B cell (primary cell): ENCODE measurements at regions not wholly inside any gene's neighbourhood (a gene's known extent, or its start where the extent isn't known, plus 50 kb on each side); places are given as distances from the start of the nearest gene placed in this dataset.

Experiments
- ATAC-seq: fragments of 200-7000 bp; cut with Tn5 transposase; one replicate; pipeline ENCODE4 v1.10.0; 2021; ENCODE audit warnings: low read depth, mild to moderate bottlenecking, moderate number of reproducible peaks, moderate library complexity
- CTCF ChIA-PET: fragments of 350-600 bp; sonication (Branson Sonifier 250); formaldehyde crosslinking; loops from one replicate; lab custom pipeline; 2021; ENCODE audit warnings: antibody characterized with exemption, inconsistent platforms; lab: Charles Lee
- POLR2A ChIA-PET: fragments of 350-600 bp; sonication (Branson Sonifier 250); formaldehyde crosslinking; loops from one replicate; lab custom pipeline; 2021; ENCODE audit warnings: antibody characterized with exemption; lab: Charles Lee
- DNase-seq: peaks from one replicate; pipeline ENCODE4 v3.0.0; 2013
- H2AFZ ChIP-seq: 2 replicates; pipeline ENCODE4 v1.6.1; 2012; ENCODE audit warnings: mild to moderate bottlenecking, low read depth, low read length; ENCODE audit not compliant: insufficient read depth, poor library complexity, severe bottlenecking
- H3K27ac ChIP-seq, 2 donors: 1 replicate in 1 of 2; 2 replicates in 1 of 2; pipeline ENCODE4 v1.5.1; 2012 to 2013; ENCODE audit warnings: low read length in 2 of 2, mild to moderate bottlenecking in 2 of 2, moderate library complexity in 1 of 2
- H3K27me3 ChIP-seq, 4 experiments: fragments of 200-600 bp in 1 of 4; sonication (generic) in 1 of 4; replicated peaks in 1 of 4; 1 replicate in 2 of 4; 2 replicates in 2 of 4; pipeline versions ENCODE4 v1.6.1 to v1.7.0; 2013 to 2016; ENCODE audit warnings: low read length in 3 of 4, mild to moderate bottlenecking in 2 of 4, mixed read lengths in 1 of 4, moderate library complexity in 1 of 4; ENCODE audit not compliant: insufficient read depth in 4 of 4, control insufficient read depth in 3 of 4; ENCODE audit errors: control extremely low read depth in 1 of 4
- H3K36me3 ChIP-seq, 2 experiments: replicated peaks in 1 of 2; 1 replicate in 1 of 2; 2 replicates in 1 of 2; pipeline versions ENCODE4 v1.6.1 to v1.7.1; 2013; ENCODE audit warnings: low read length in 1 of 2; ENCODE audit not compliant: insufficient read depth in 2 of 2, control insufficient read depth in 1 of 2; ENCODE audit errors: control extremely low read depth in 1 of 2, extremely low read depth in 1 of 2
- H3K4me1 ChIP-seq, 2 donors: fragments of 200-600 bp in 1 of 2; sonication (generic) in 1 of 2; 1 replicate in 1 of 2; 2 replicates in 1 of 2; pipeline versions ENCODE4 v1.5.1 to v1.6.1; 2013 to 2017; ENCODE audit warnings: low read length in 2 of 2; ENCODE audit not compliant: control insufficient read depth in 2 of 2, insufficient read depth in 2 of 2
- H3K4me2 ChIP-seq: replicated peaks from 2 replicates; pipeline ENCODE3; 2012; ENCODE audit warnings: mild to moderate bottlenecking, low read depth, low read length; ENCODE audit not compliant: poor library complexity, severe bottlenecking
- H3K4me3 ChIP-seq, 5 experiments: fragments of 200-600 bp in 1 of 5; sonication (generic) in 1 of 5; 1 replicate in 3 of 5; 2 replicates in 2 of 5; pipeline versions ENCODE4 v1.5.1 to v1.7.0; 2011 to 2016; ENCODE audit warnings: low read length in 4 of 5, mild to moderate bottlenecking in 4 of 5, low read depth in 2 of 5, control low read depth in 1 of 5, moderate library complexity in 1 of 5; ENCODE audit not compliant: insufficient read depth in 1 of 5; ENCODE audit errors: control extremely low read depth in 1 of 5, extremely low read depth in 1 of 5
- H3K79me2 ChIP-seq: fragments of 200-600 bp; sonication (generic); one replicate; pipeline ENCODE4 v1.6.0; 2016; ENCODE audit warnings: low read length; ENCODE audit not compliant: control insufficient read depth, insufficient read depth
- H3K9ac ChIP-seq: fragments of 200-600 bp; sonication (generic); 2 replicates; pipeline ENCODE4 v1.6.1; 2017; ENCODE audit warnings: mild to moderate bottlenecking, low read length, moderate library complexity
- H3K9me3 ChIP-seq, 3 donors: one replicate each; pipeline versions ENCODE4 v1.6.1 to v1.7.1; 2013; ENCODE audit warnings: low read length in 2 of 3; ENCODE audit not compliant: control insufficient read depth in 2 of 3, insufficient read depth in 1 of 3; ENCODE audit errors: control extremely low read depth in 1 of 3
- H4K20me1 ChIP-seq: 2 replicates; pipeline ENCODE4 v1.6.0; 2012; ENCODE audit warnings: mild to moderate bottlenecking, low read length; ENCODE audit not compliant: insufficient read depth, control insufficient read depth, poor library complexity, severe bottlenecking
- H3K27ac Mint-ChIP-seq: one replicate; pipeline ENCODE4 v1.8.0; 2021; ENCODE audit warnings: mixed read lengths
- H3K27me3 Mint-ChIP-seq: one replicate; pipeline ENCODE4 v1.8.0; 2021; ENCODE audit warnings: mixed read lengths
- H3K4me1 Mint-ChIP-seq: one replicate; pipeline ENCODE4 v1.8.0; 2021; ENCODE audit warnings: mixed read lengths
- H3K4me3 Mint-ChIP-seq: one replicate; pipeline ENCODE4 v1.8.0; 2021; ENCODE audit warnings: mixed read lengths
- H3K9me3 Mint-ChIP-seq: one replicate; pipeline ENCODE4 v1.8.0; 2022; ENCODE audit warnings: mixed read lengths; ENCODE audit not compliant: insufficient read depth
- EZH2 ChIP-seq: IDR thresholded peaks from 2 replicates; pipeline ENCODE4 v1.6.1; 2012; ENCODE audit warnings: borderline replicate concordance, low read depth, mild to moderate bottlenecking, moderate library complexity, low read length; ENCODE audit not compliant: insufficient read depth, poor library complexity, severe bottlenecking
- WGBS: methylation state at CpG from one replicate; pipeline ENCODE4 v1.1.5; 2013; ENCODE audit warnings: missing lambda C conversion rate; ENCODE audit not compliant: insufficient coverage; 5-methylcytosine and 5-hydroxymethylcytosine counted together
- intact Hi-C: fragments of 100-400 bp; cut with micrococcal nuclease; formaldehyde crosslinking; loops from one replicate; pipeline ENCODE4 v1.10.0; 2022
- TF ChIP-seq, protein P1 (sequence below): fragments of 200-600 bp; IDR thresholded peaks from one replicate; pipeline ENCODE4 v1.8.0; 2022; ENCODE audit warnings: antibody characterized with exemption, mild to moderate bottlenecking

- intact Hi-C loops, result no loop called here
- no peak for ATAC-seq
- Histone ChIP-seq H2AFZ (no peak overlapping the region), H3K4me2 (no peak overlapping the region), H3K4me1 (no peaks in the 10 kb centered on the region), H3K36me3 (no peaks in the 10 kb centered on the region), H3K79me2 (no peaks in the 10 kb centered on the region), H3K9me3 (no peaks in the 10 kb centered on the region), H4K20me1 (no peaks in the 10 kb centered on the region), H3K27me3 (no peaks in the 10 kb centered on the region), H3K9ac (no peak overlapping the region), H3K27ac (no peak overlapping the region), H3K4me3 (no peak overlapping the region)
- no peak for TF ChIP-seq EZH2
- Mint-ChIP-seq H3K27me3 (no peaks in the 10 kb centered on the region), H3K27ac (no peak overlapping the region), H3K4me1 (peaks cover 2% of the 10 kb centered on the region), H3K9me3 (no peaks in the 10 kb centered on the region), H3K4me3 (no peak overlapping the region)
- 100% methylated on average over 5 of the region's 8 CpGs for WGBS
- POLR2A ChIA-PET, result no interaction called here
- DNase-seq, result no peak
- CTCF ChIA-PET, result interaction anchor here (0.7 kb wide), 1 partner anchor 11 kb away, joined by 3 read pairs; no protein-coding TSS in a partner anchor
Observed at GRCh38 chr14:100443603-100444002, 120.5 kb downstream of the SLC25A47 start.

- no peak overlapping the region for H3K27ac Mint-ChIP-seq
- Histone ChIP-seq H3K9ac (no peak overlapping the region), H3K4me2 (no peak overlapping the region), H4K20me1 (no peaks in the 10 kb centered on the region), H3K4me1 (no peaks in the 10 kb centered on the region), H3K27me3 (no peaks in the 10 kb centered on the region), H3K4me3 (no peak overlapping the region), H3K79me2 (no peaks in the 10 kb centered on the region), H3K36me3 (no peaks in the 10 kb centered on the region), H3K9me3 (no peaks in the 10 kb centered on the region), H2AFZ (no peak overlapping the region), H3K27ac (no peak overlapping the region)
- POLR2A ChIA-PET, result no interaction called here
- no peak overlapping the region for H3K4me3 Mint-ChIP-seq
- intact Hi-C loops, result no loop called here
- CTCF ChIA-PET, result no interaction called here
- TF ChIP-seq, protein P1, sequence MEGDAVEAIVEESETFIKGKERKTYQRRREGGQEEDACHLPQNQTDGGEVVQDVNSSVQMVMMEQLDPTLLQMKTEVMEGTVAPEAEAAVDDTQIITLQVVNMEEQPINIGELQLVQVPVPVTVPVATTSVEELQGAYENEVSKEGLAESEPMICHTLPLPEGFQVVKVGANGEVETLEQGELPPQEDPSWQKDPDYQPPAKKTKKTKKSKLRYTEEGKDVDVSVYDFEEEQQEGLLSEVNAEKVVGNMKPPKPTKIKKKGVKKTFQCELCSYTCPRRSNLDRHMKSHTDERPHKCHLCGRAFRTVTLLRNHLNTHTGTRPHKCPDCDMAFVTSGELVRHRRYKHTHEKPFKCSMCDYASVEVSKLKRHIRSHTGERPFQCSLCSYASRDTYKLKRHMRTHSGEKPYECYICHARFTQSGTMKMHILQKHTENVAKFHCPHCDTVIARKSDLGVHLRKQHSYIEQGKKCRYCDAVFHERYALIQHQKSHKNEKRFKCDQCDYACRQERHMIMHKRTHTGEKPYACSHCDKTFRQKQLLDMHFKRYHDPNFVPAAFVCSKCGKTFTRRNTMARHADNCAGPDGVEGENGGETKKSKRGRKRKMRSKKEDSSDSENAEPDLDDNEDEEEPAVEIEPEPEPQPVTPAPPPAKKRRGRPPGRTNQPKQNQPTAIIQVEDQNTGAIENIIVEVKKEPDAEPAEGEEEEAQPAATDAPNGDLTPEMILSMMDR, result no peak
- no peak for TF ChIP-seq EZH2
- DNase-seq (no peak), ATAC-seq (no peak)
- 67% methylated on average over 1 of the region's 8 CpGs for WGBS
- H3K27me3 Mint-ChIP-seq, result no peaks in the 10 kb centered on the region
- peaks cover 2% of the 10 kb centered on the region for H3K4me1 Mint-ChIP-seq
- H3K9me3 Mint-ChIP-seq, result no peaks in the 10 kb centered on the region
Observed at GRCh38 chr14:100445436-100446088, 122.4 kb downstream of the SLC25A47 start.
